Fibroblast of skin of back (primary cell): ENCODE measurements at regions not wholly inside any gene's neighbourhood (a gene's known extent, or its start where the extent isn't known, plus 50 kb on each side); places are given as distances from the start of the nearest gene placed in this dataset.

ENCODE experiments used
- DNase-seq: peaks from one replicate; pipeline ENCODE4 v3.0.0-alpha.2; 2013

- DNase-seq: no peak
Measured at GRCh38 chr12:89906178-89906577, 197.5 kb upstream of the ATP2B1 start.

DNA sequence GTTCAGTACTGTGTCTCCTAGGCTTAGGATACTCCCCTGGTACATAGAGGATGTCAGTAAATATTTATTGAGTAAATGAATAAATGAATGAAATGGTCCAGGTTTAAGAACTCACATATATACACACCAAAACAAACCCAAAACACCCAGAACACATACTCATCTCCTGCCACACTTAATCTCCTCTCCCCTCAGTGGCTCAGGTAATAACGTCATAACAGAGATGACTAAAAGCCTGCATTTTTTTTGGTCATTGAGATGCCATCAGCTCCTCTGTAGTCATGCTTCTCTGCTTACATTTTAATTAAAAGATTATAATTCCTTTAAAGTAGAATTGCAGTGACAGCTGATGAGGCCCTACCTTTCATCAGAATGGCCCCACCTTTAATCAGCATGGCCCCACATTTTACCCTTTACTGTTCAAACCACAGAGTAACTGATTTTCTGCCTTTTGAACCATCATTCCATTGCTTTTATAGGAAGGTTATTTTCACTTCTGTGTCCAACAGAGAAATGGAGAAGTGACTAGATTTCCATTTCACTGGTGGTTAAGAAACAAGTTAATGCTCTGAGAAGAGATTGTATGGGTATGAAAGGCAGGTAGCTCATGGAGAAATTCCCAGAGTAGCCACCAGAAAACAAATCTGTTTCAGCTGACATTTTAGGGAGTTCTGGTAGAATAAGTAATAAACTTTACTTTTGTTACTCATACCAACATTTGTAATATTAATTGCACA, 193.4 kb upstream of the ATP2B1 start:
- DNase-seq: no peak

- DNase-seq: no peak
Measured at GRCh38 chr12:89901319-89901718, 192.7 kb upstream of the ATP2B1 start.

DNA sequence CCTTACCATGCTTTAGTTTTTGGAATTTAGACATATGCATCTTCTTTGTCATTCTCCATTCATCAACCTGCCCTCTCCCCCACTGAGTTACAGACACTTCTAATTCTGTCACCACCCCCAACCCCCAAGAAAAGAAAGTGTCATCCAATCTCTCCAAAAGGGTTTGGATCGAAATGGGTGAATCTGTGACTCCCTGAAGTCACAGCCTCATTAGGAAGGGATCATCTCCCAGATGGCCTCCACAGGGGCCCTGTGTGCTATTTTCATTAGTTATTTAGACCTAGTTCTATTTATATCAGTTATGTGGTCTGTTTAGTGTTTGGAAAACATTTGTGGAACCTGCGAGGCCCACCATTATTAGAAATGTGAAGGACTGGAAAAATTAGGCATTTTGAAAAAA, 191.0 kb upstream of the ATP2B1 start:
- no peak for DNase-seq

DNA sequence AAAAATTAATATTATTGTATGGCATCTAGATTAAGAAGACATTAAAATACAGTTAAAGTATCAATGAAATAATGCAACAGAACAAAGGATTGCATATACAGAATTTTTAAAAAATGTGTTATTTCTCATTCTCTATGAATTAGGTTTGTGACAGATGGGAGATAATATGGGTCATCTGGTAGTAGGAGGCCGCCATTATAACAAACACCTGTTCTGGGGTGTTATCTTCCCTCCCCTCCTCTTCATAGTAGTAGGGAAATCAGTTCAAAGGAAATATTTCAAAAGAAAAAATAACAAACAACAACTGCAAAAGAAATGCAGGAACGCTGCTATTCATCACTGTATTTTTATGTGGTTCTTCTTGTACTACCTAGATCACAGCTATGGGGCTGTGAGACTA, 187.0 kb upstream of the ATP2B1 start:
- DNase-seq: no peak

- no peak for DNase-seq
Measured at GRCh38 chr12:89895101-89895500, 186.5 kb upstream of the ATP2B1 start.

- peak; percentile 71 for DNase-seq
Measured at GRCh38 chr12:89893972-89894706, 185.5 kb upstream of the ATP2B1 start.

GRCh38 chr12:89892436-89892835, 183.8 kb upstream of the ATP2B1 start:
- no peak for DNase-seq

DNA sequence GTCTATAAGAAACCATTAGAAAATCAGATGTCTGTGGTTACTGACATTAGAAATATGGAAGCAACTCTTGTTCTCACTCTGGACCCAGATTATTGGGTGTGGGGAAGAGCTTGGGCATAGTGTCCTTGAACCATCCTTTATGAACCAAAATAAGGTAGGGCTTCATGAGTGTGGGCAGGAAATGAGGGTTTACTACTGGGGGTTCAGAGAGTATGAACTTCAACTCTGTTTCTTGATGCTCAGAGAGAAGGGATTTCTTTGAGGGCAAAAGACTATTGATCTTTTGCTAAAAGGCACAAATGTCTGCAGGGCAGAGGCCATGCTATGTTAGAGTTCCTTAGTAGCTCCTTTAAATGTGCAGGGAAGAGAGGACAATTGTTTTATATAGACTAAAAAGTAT, 183.3 kb upstream of the ATP2B1 start:
- DNase-seq: no peak

GRCh38 chr12:89890161-89890560, 181.5 kb upstream of the ATP2B1 start:
- DNase-seq: peak; percentile 17

GRCh38 chr12:89889062-89889461, 180.4 kb upstream of the ATP2B1 start:
- DNase-seq: peak; percentile 61

DNA sequence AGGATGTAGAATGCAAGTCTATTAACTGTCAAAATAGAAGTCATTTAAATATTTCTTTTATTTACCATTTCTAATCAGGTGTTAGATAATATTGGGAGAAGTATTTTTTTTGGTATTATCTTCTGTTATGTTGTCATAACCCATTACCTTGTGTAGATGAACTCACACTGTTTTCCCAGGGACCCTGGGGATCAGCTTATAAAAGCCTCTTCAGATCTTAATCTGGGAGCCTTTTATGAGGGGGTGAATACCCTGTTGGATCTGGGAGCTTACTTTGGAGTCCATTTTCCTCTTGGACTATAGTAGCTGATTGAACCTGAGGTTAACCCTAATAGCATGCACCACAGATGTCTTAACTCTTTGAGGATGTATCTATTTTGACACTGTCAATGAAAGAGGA, 176.3 kb upstream of the ATP2B1 start:
- DNase-seq: no peak

DNA sequence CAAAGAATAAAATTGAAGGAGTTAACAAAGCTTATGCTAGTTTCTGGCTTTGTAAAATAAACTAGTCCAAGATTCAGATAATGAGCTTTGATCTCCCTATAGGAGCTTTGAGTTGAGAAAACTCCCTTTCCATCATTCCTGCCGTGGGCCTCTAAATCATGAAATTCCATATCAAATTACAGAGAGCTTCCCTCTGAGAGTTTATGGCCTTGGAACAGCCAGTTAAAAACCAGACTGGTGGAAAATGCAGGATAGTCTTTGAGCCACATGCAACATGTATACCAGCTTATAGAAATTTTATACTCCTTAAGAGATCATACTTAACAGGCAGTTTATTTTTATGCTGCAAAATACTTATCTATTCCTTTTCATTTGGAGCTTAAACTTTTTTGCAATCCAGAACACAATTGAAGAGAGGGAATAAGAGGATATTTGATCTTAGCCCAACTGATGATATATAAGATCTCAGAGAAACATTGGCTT, 175.8 kb upstream of the ATP2B1 start:
- DNase-seq: no peak

- no peak for DNase-seq
Measured at GRCh38 chr12:89883630-89884389, 175.2 kb upstream of the ATP2B1 start.

DNA sequence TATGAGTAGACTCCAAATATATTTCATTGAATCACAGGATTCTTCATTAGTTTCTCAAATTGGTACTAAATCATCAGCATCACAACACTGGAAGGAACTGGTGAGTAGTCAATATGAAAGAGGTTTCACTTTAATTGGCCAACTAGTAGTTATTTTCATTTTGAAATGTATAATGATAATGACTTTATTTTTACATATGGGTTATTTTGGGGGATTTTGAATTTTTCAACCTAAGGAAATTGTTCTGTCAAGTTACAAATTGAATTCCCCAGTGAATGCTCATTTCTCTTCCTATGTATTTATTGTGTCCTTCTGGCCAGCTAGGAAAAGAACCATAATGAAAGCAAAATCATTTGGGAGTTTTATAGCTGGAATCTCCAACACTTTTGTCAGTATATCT, 174.2 kb upstream of the ATP2B1 start:
- no peak for DNase-seq

DNA sequence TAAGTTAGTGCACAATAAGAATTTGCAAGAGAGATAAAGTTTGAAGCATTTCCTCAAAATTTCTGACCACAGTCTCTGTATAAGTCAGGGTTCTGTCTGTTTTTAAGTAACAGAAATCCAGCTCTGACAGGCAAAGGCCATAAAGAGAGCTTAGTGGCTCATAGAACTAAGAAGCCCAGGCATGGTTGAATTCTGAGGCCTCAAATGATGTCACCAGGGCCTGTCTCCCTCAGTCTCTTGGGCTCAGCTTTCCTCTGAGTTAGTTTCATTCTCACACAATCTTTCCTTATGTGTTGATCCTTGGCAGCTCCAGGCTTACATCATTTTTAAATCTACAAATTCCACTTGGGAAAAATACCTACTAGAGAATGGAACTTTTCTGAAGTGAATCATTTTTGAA, 173.4 kb upstream of the ATP2B1 start:
- peak; percentile 69 for DNase-seq

GRCh38 chr12:89880690-89881350, 172.2 kb upstream of the ATP2B1 start:
- DNase-seq: no peak

- no peak for DNase-seq
Measured at GRCh38 chr12:89879766-89880165, 171.1 kb upstream of the ATP2B1 start.

DNA sequence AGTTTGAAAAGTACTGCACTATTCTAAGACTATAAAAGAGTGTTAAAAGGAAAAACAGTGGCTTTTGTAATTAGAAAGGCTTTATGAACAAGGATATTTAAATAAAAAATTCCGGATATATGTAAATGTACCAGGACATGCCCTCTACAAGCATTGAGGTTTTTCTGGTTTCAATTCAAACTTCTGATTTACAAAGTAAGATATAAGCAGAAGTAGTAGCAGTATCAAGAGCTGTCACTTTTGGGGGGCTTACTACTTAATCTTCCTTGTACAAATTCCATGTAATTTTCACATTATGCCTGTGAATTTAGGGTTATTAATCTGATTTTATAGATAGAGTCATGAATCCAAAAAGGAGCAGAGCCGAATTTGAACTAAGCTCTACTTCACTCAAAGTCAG, 170.3 kb upstream of the ATP2B1 start:
- DNase-seq: no peak

GRCh38 chr12:89878327-89878726, 169.7 kb upstream of the ATP2B1 start:
- DNase-seq: no peak

DNA sequence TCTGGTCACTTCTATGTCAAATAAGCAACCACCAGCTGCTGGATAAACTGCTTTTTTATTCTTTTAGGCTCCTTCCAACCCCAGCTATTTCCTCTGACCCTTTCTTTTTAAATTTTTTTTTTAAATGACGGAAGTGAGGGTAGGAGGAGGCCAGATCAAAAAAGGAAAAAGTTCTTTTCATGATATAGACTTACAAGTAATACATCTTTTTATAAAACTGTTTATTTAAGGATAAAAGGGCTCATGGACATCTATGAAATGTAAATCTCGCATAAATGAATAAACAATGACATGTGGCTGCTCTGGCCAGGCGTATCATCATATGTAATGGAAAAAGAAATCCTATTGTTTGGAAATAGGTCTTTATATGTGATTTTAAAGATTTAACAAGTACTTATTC, 169.0 kb upstream of the ATP2B1 start:
- no peak for DNase-seq

DNA sequence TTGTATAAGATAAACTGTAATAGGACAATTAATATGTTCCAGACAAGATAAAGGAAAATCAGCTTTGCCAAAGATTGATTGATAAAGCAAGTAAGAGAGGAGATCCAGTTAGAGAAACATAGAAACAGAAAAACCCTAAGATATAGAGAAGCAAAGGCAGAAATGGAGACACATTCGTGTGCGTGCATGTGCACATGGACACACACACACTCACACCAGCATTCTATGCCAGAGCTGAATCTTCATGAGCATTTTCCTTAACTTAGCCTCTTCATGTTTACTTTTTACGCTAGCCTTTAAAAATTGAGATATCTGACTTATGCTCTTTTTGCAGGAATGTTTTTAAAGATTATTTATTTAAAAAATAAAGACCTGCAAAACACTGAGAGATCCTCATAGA, 168.5 kb upstream of the ATP2B1 start:
- DNase-seq: no peak

- no peak for DNase-seq
Measured at GRCh38 chr12:89875809-89876208, 167.2 kb upstream of the ATP2B1 start.
